GM23338 (cell line): ENCODE measurements at regions not wholly inside any gene's neighbourhood (a gene's known extent, or its start where the extent isn't known, plus 50 kb on each side); places are given as distances from the start of the nearest gene placed in this dataset.

ENCODE experiments used
- ATAC-seq: fragments of 200-7000 bp; cut with Tn5 transposase; 3 replicates; pipeline ENCODE4 v1.9.1; 2020
- DNase-seq: peaks from one replicate; pipeline ENCODE4 v3.0.0-alpha.2; 2015; ENCODE audit warnings: low spot score
- H2AFZ ChIP-seq: fragments of 200-600 bp; sonication (generic); 2 replicates; pipeline ENCODE4 v1.8.0; 2016; ENCODE audit warnings: antibody characterized with exemption, mild to moderate bottlenecking, moderate library complexity
- H3F3A ChIP-seq: fragments of 200-600 bp; sonication (generic); replicated peaks from 2 replicates; pipeline ENCODE4 v1.8.0; 2017; ENCODE audit warnings: antibody characterized with exemption, mixed run types, low read depth
- H3K27ac ChIP-seq: fragments of 200-600 bp; sonication (generic); 2 replicates; pipeline ENCODE4 v1.6.1; 2016; ENCODE audit warnings: low read depth
- H3K27me3 ChIP-seq: fragments of 200-600 bp; sonication (generic); 2 replicates; pipeline ENCODE4 v1.8.0; 2016; ENCODE audit warnings: mild to moderate bottlenecking, mixed run types, moderate library complexity; ENCODE audit not compliant: insufficient read depth
- H3K36me3 ChIP-seq: fragments of 200-600 bp; sonication (generic); 2 replicates; pipeline ENCODE4 v1.8.0; 2016; ENCODE audit warnings: mild to moderate bottlenecking; ENCODE audit not compliant: insufficient read depth
- H3K4me1 ChIP-seq: fragments of 200-600 bp; sonication (generic); 2 replicates; pipeline ENCODE4 v1.8.0; 2016; ENCODE audit warnings: mild to moderate bottlenecking, moderate library complexity; ENCODE audit not compliant: insufficient read depth
- H3K4me2 ChIP-seq: fragments of 200-600 bp; sonication (generic); 2 replicates; pipeline ENCODE4 v1.7.1; 2017; ENCODE audit warnings: mixed run types
- H3K4me3 ChIP-seq: fragments of 200-600 bp; sonication (generic); 2 replicates; pipeline ENCODE4 v1.6.1; 2016; ENCODE audit warnings: mixed run types
- H3K79me2 ChIP-seq: fragments of 200-600 bp; sonication (generic); replicated peaks from 2 replicates; pipeline ENCODE4 v1.8.0; 2017; ENCODE audit warnings: mild to moderate bottlenecking; ENCODE audit not compliant: insufficient read depth
- H3K9me2 ChIP-seq: fragments of 200-600 bp; sonication (generic); 2 replicates; pipeline ENCODE4 v1.8.0; 2017; ENCODE audit not compliant: insufficient read depth
- H4K20me1 ChIP-seq: fragments of 200-600 bp; sonication (generic); replicated peaks from 2 replicates; pipeline ENCODE4 v1.8.0; 2017; ENCODE audit warnings: mild to moderate bottlenecking; ENCODE audit not compliant: insufficient read depth
- H3K27ac Mint-ChIP-seq: 2 replicates; pipeline ENCODE4 v1.8.0; 2020; ENCODE audit warnings: inconsistent platforms, mild to moderate bottlenecking, moderate library complexity, mixed read lengths
- H3K27me3 Mint-ChIP-seq: 3 replicates; pipeline ENCODE4 v1.8.0; 2022; ENCODE audit warnings: low read depth, mild to moderate bottlenecking, moderate library complexity, mixed read lengths, inconsistent platforms; ENCODE audit not compliant: insufficient read depth, poor library complexity
- H3K36me3 Mint-ChIP-seq: 3 replicates; pipeline ENCODE4 v1.8.0; 2021; ENCODE audit warnings: low read depth, mild to moderate bottlenecking, inconsistent platforms, moderate library complexity, mixed read lengths
- H3K4me1 Mint-ChIP-seq: 3 replicates; pipeline ENCODE4 v1.8.0; 2020; ENCODE audit warnings: mild to moderate bottlenecking, inconsistent platforms, mixed read lengths
- H3K4me3 Mint-ChIP-seq: 3 replicates; pipeline ENCODE4 v1.8.0; 2021; ENCODE audit warnings: moderate library complexity, mild to moderate bottlenecking, inconsistent platforms, mixed read lengths
- H3K9me3 Mint-ChIP-seq: 3 replicates; pipeline ENCODE4 v1.8.0; 2020; ENCODE audit warnings: moderate library complexity, mild to moderate bottlenecking, inconsistent platforms, mixed read lengths
- CREB1 ChIP-seq: fragments of 250-450 bp; sonication (Bioruptor Pico); IDR thresholded peaks from 2 replicates; pipeline ENCODE4 v1.5.0; 2020; ENCODE audit warnings: low read depth, mild to moderate bottlenecking, moderate library complexity
- ETS1 ChIP-seq: IDR thresholded peaks from 2 replicates; pipeline ENCODE4 v1.6.1; 2016; ENCODE audit warnings: antibody characterized with exemption
- EZH2 ChIP-seq: fragments of 200-600 bp; sonication (generic); IDR thresholded peaks from one replicate; pipeline ENCODE4 v1.8.0; 2017; ENCODE audit warnings: antibody characterized with exemption, mild to moderate bottlenecking, low read depth; ENCODE audit not compliant: unreplicated experiment
- EZH2phosphoT487 ChIP-seq: fragments of 200-600 bp; sonication (generic); IDR thresholded peaks from one replicate; pipeline ENCODE4 v1.8.1; 2018; ENCODE audit warnings: antibody characterized with exemption; ENCODE audit not compliant: unreplicated experiment
- JUNB ChIP-seq: IDR thresholded peaks from one replicate; pipeline ENCODE4 v1.6.1; 2016; ENCODE audit warnings: antibody characterized with exemption; ENCODE audit not compliant: unreplicated experiment
- NANOG ChIP-seq: IDR thresholded peaks from 2 replicates; pipeline ENCODE4 v1.6.1; 2016; ENCODE audit warnings: antibody characterized with exemption, borderline replicate concordance
- STAT1 ChIP-seq: IDR thresholded peaks from one replicate; pipeline ENCODE4 v1.6.1; 2016; ENCODE audit warnings: antibody characterized with exemption; ENCODE audit not compliant: unreplicated experiment

- DNase-seq (no peak), ATAC-seq (no peak)
- no peaks in the 10 kb centered on the region for H3K4me1 Mint-ChIP-seq
- H3K4me1 ChIP-seq: no peaks in the 10 kb centered on the region
- no peaks in the 10 kb centered on the region for H3K27me3 ChIP-seq
- no peaks in the 10 kb centered on the region; the same call in 2 of the 3 replicates for H3K9me3 Mint-ChIP-seq
- no peak overlapping the region for H3K4me2 ChIP-seq
- no peak overlapping the region for H3K4me3 Mint-ChIP-seq
- no peak overlapping the region for H3K4me3 ChIP-seq
- peaks cover 9% of the 10 kb centered on the region; the same call in 1 of the 2 replicates for H3K9me2 ChIP-seq
- no peak overlapping the region for H3K27ac ChIP-seq
- H3K79me2 ChIP-seq: no peaks in the 10 kb centered on the region
- H3K27me3 Mint-ChIP-seq: peaks cover 2% of the 10 kb centered on the region
- no peaks in the 10 kb centered on the region for H3F3A ChIP-seq
- no peaks in the 10 kb centered on the region for H3K36me3 Mint-ChIP-seq
- no peaks in the 10 kb centered on the region for H4K20me1 ChIP-seq
- H3K36me3 ChIP-seq: no peaks in the 10 kb centered on the region
- TF ChIP-seq EZH2 (no peak), STAT1 (no peak)
- H3K27ac Mint-ChIP-seq: no peak overlapping the region
- H2AFZ ChIP-seq: no peak overlapping the region
Observed at GRCh38 chr12:30570211-30570890, 125.3 kb downstream of the IPO8 start.

GRCh38 chr12:30569426-30569825 is 126.2 kb downstream of the IPO8 start:
- H3K9me3 Mint-ChIP-seq: no peaks in the 10 kb centered on the region; the same call in 2 of the 3 replicates

GRCh38 chr12:30568453-30568852 is 127.2 kb downstream of the IPO8 start:
- Histone ChIP-seq H2AFZ (no peak overlapping the region), H3K79me2 (no peaks in the 10 kb centered on the region), H3F3A (no peaks in the 10 kb centered on the region), H3K9me2 (peaks cover 9% of the 10 kb centered on the region; the same call in 1 of the 2 replicates), H3K27me3 (no peaks in the 10 kb centered on the region), H3K4me2 (no peak overlapping the region), H3K36me3 (no peaks in the 10 kb centered on the region), H3K4me1 (no peaks in the 10 kb centered on the region), H4K20me1 (no peaks in the 10 kb centered on the region), H3K4me3 (no peak overlapping the region), H3K27ac (no peak overlapping the region)
- Mint-ChIP-seq H3K36me3 (no peaks in the 10 kb centered on the region), H3K27ac (no peak overlapping the region), H3K9me3 (no peaks in the 10 kb centered on the region), H3K27me3 (peaks cover 2% of the 10 kb centered on the region), H3K4me1 (no peaks in the 10 kb centered on the region), H3K4me3 (no peak overlapping the region)
- DNase-seq: no peak
- no peak for ATAC-seq
- TF ChIP-seq JUNB: no peak
- no peak for TF ChIP-seq NANOG
- TF ChIP-seq ETS1: no peak

More at GRCh38 chr12:30569426-30569825, 126.2 kb downstream of the IPO8 start:
- ATAC-seq (no peak), DNase-seq (no peak)
- Histone ChIP-seq H3K36me3 (no peaks in the 10 kb centered on the region), H3K4me1 (no peaks in the 10 kb centered on the region), H3K9me2 (peaks cover 9% of the 10 kb centered on the region; the same call in 1 of the 2 replicates), H4K20me1 (no peaks in the 10 kb centered on the region), H2AFZ (no peak overlapping the region), H3K27ac (no peak overlapping the region), H3F3A (no peaks in the 10 kb centered on the region), H3K79me2 (no peaks in the 10 kb centered on the region), H3K4me3 (no peak overlapping the region), H3K27me3 (no peaks in the 10 kb centered on the region), H3K4me2 (no peak overlapping the region)
- Mint-ChIP-seq H3K4me1 (no peaks in the 10 kb centered on the region), H3K4me3 (no peak overlapping the region), H3K27me3 (peaks cover 2% of the 10 kb centered on the region), H3K27ac (no peak overlapping the region), H3K36me3 (no peaks in the 10 kb centered on the region)
- TF ChIP-seq JUNB (no peak), EZH2phosphoT487 (no peak), CREB1 (no peak)
